ENCODE measurements at regions not wholly inside any gene's neighbourhood (a gene's known extent, or its start where the extent isn't known, plus 50 kb on each side); places are given as distances from the start of the nearest gene placed in this dataset.

- Histone ChIP-seq H3K9me3 (no peaks in the 10 kb centered on the region), H3K4me1 (no peaks in the 10 kb centered on the region), H3K36me3 (no peaks in the 10 kb centered on the region), H3K27me3 (no peaks in the 10 kb centered on the region), H3K27ac (no peak overlapping the region), H3K4me3 (replicated peaks in 1 of 3) (no peak overlapping the region)
- no peak for DNase-seq
- WGBS, 2 donors: 79 to 88% methylated on average over 4 of the region's 4 CpGs
- intact Hi-C loops (cut with DNase I): no loop called here
- TF ChIP-seq CTCF (IDR thresholded peaks at IDR 0.05) (no peak), POLR2A (IDR thresholded peaks at IDR 0.05) (no peak)
Measured at GRCh38 chr3:99515891-99516290, 122.5 kb upstream of the COL8A1 start.

GRCh38 chr3:99509224-99509623, 129.2 kb upstream of the COL8A1 start:
- Histone ChIP-seq H3K4me1 (peaks cover 6 to 9% of the 10 kb centered on the region in 2 donors), H3K27ac (no peak overlapping the region), H3K9me3 (no peaks in the 10 kb centered on the region), H3K36me3 (no peaks in the 10 kb centered on the region), H3K27me3 (no peaks in the 10 kb centered on the region), H3K4me3 (replicated peaks in 1 of 3) (no peak overlapping the region)
- no peak for TF ChIP-seq CTCF (IDR thresholded peaks at IDR 0.05)
- TF ChIP-seq POLR2A (IDR thresholded peaks at IDR 0.05): no peak
- DNase-seq: peak; percentile 46 to 64
- WGBS, 2 donors: 44 to 48% methylated on average over 5 of the region's 5 CpGs
- intact Hi-C loops (cut with DNase I): loop anchor here (10.0 kb wide), 1 partner anchor 116 kb away; no protein-coding TSS in a partner anchor

GRCh38 chr3:99508191-99508590, 130.2 kb upstream of the COL8A1 start:
- H3K36me3 ChIP-seq: no peaks in the 10 kb centered on the region
- peaks cover 6 to 9% of the 10 kb centered on the region in 2 donors for H3K4me1 ChIP-seq
- intact Hi-C loops (cut with DNase I): loop anchor here (10.0 kb wide), 1 partner anchor 117 kb away; no protein-coding TSS in a partner anchor
- no peaks in the 10 kb centered on the region for H3K9me3 ChIP-seq
- H3K27me3 ChIP-seq: no peaks in the 10 kb centered on the region
- TF ChIP-seq POLR2A (IDR thresholded peaks at IDR 0.05) (no peak), CTCF (IDR thresholded peaks at IDR 0.05) (no peak)
- peak overlapping the region in 1 of 3 donors; percentile 20 for H3K27ac ChIP-seq
- H3K4me3 ChIP-seq (replicated peaks in 1 of 3): no peak overlapping the region
- DNase-seq: peak in 1 of 2 donors; percentile 3

GRCh38 chr3:99505646-99506269, 132.6 kb upstream of the COL8A1 start:
- Histone ChIP-seq H3K4me3 (replicated peaks in 1 of 3) (no peak overlapping the region), H3K9me3 (no peaks in the 10 kb centered on the region), H3K36me3 (no peaks in the 10 kb centered on the region), H3K27me3 (no peaks in the 10 kb centered on the region), H3K4me1 (peaks cover 6 to 9% of the 10 kb centered on the region in 2 donors), H3K27ac (no peak overlapping the region)
- TF ChIP-seq CTCF (IDR thresholded peaks at IDR 0.05) (no peak), POLR2A (IDR thresholded peaks at IDR 0.05) (no peak)
- WGBS, 2 donors: 66 to 67% methylated on average over 7 of the region's 7 CpGs
- intact Hi-C loops (cut with DNase I): loop anchor here (10.0 kb wide), 1 partner anchor 119 kb away; no protein-coding TSS in a partner anchor
- peak; percentile 7 to 11 for DNase-seq

GRCh38 chr3:99505200-99505599, 133.2 kb upstream of the COL8A1 start:
- no peak for DNase-seq
- WGBS, 2 donors: 76% methylated on average over 1 of the region's 1 CpG
- TF ChIP-seq CTCF (IDR thresholded peaks at IDR 0.05) (no peak), POLR2A (IDR thresholded peaks at IDR 0.05) (no peak)
- intact Hi-C loops (cut with DNase I): loop anchor here (10.0 kb wide), 1 partner anchor 120 kb away; no protein-coding TSS in a partner anchor
- peaks cover 6 to 9% of the 10 kb centered on the region in 2 donors for H3K4me1 ChIP-seq
- no peak overlapping the region for H3K27ac ChIP-seq
- no peaks in the 10 kb centered on the region for H3K27me3 ChIP-seq
- no peak overlapping the region for H3K4me3 ChIP-seq (replicated peaks in 1 of 3)
- H3K36me3 ChIP-seq: no peaks in the 10 kb centered on the region
- H3K9me3 ChIP-seq: no peaks in the 10 kb centered on the region
